Neural progenitor cell (in vitro differentiated cells): ENCODE measurements at regions not wholly inside any gene's neighbourhood (a gene's known extent, or its start where the extent isn't known, plus 50 kb on each side); places are given as distances from the start of the nearest gene placed in this dataset.

Source experiments
- CTCF ChIP-seq: fragments of 200-600 bp; sonication (generic); IDR thresholded peaks from 2 replicates; pipeline ENCODE4 v1.5.1; 2017; ENCODE audit warnings: antibody characterized with exemption, mild to moderate bottlenecking
- EZH2 ChIP-seq: fragments of 200-600 bp; sonication (generic); IDR thresholded peaks from 2 replicates; pipeline ENCODE4 v1.6.1; 2017; ENCODE audit warnings: antibody characterized with exemption, mild to moderate bottlenecking, moderate library complexity

- no peak for TF ChIP-seq CTCF
- TF ChIP-seq EZH2 = no peak
These were observed 133.1 kb upstream of the PPP2R2D start for GRCh38 chr10:131767716-131768115.
